Fibroblast of the conjunctiva (primary cell): ENCODE measurements at regions not wholly inside any gene's neighbourhood (a gene's known extent, or its start where the extent isn't known, plus 50 kb on each side); places are given as distances from the start of the nearest gene placed in this dataset.

Source experiments
- DNase-seq: peaks from one replicate; pipeline ENCODE4 v3.0.0-alpha.2; 2010; ENCODE audit warnings: low read depth

- no peak for DNase-seq
Measured at GRCh38 chr9:80369641-80370040, 797.9 kb downstream of the TLE4 start.

- DNase-seq: no peak
Measured at GRCh38 chr9:80366626-80367025, 794.9 kb downstream of the TLE4 start.

GRCh38 chr9:80359941-80360881, 788.4 kb downstream of the TLE4 start:
- DNase-seq: no peak

- no peak for DNase-seq
Measured at GRCh38 chr9:80359291-80359690, 787.5 kb downstream of the TLE4 start.

GRCh38 chr9:80352967-80353366, 781.2 kb downstream of the TLE4 start:
- DNase-seq: no peak

GRCh38 chr9:80351612-80352011, 779.8 kb downstream of the TLE4 start:
- DNase-seq: no peak

GRCh38 chr9:80326105-80326504, 754.3 kb downstream of the TLE4 start:
- peak; percentile 27 for DNase-seq

- DNase-seq: no peak
Measured at GRCh38 chr9:80320916-80321315, 749.2 kb downstream of the TLE4 start.

GRCh38 chr9:80320480-80320879, 748.7 kb downstream of the TLE4 start:
- DNase-seq: no peak

GRCh38 chr9:80305136-80305535, 733.4 kb downstream of the TLE4 start:
- DNase-seq: no peak

- no peak for DNase-seq
Measured at GRCh38 chr9:80294955-80295354, 723.2 kb downstream of the TLE4 start.

- DNase-seq: no peak
Measured at GRCh38 chr9:80294318-80294717, 722.6 kb downstream of the TLE4 start.

GRCh38 chr9:80292231-80292630, 720.5 kb downstream of the TLE4 start:
- no peak for DNase-seq

- no peak for DNase-seq
Measured at GRCh38 chr9:80285326-80285725, 713.6 kb downstream of the TLE4 start.

- DNase-seq: no peak
Measured at GRCh38 chr9:80282766-80283165, 711.0 kb downstream of the TLE4 start.

GRCh38 chr9:80259079-80259478, 687.3 kb downstream of the TLE4 start:
- no peak for DNase-seq

GRCh38 chr9:80251778-80252177, 680.0 kb downstream of the TLE4 start:
- no peak for DNase-seq

GRCh38 chr9:80242022-80242421, 670.3 kb downstream of the TLE4 start:
- no peak for DNase-seq

- no peak for DNase-seq
Measured at GRCh38 chr9:80235752-80236151, 664.0 kb downstream of the TLE4 start.

- DNase-seq: no peak
Measured at GRCh38 chr9:80233906-80234305, 662.1 kb downstream of the TLE4 start.

- DNase-seq: no peak
Measured at GRCh38 chr9:80233102-80233843, 661.5 kb downstream of the TLE4 start.

GRCh38 chr9:80231318-80232236, 659.8 kb downstream of the TLE4 start:
- DNase-seq: no peak
